ENCODE measurements at regions not wholly inside any gene's neighbourhood (a gene's known extent, or its start where the extent isn't known, plus 50 kb on each side); places are given as distances from the start of the nearest gene placed in this dataset.

- Histone ChIP-seq H3K27me3 (no peaks in the 10 kb centered on the region), H3K4me1 (peaks cover 25 to 55% of the 10 kb centered on the region in 2 donors), H3K4me3 (replicated peaks in 1 of 3) (no peak overlapping the region), H3K36me3 (no peaks in the 10 kb centered on the region), H3K27ac (no peak overlapping the region), H3K9me3 (no peaks in the 10 kb centered on the region)
- 86 to 91% methylated on average over 12 of the region's 12 CpGs for WGBS, 2 donors
- no peak for TF ChIP-seq POLR2A (IDR thresholded peaks at IDR 0.05)
- no peak for TF ChIP-seq CTCF (IDR thresholded peaks at IDR 0.05)
- DNase-seq: no peak
- intact Hi-C loops (cut with DNase I): loop anchor here (10.0 kb wide), 1 partner anchor 49 kb away; no protein-coding TSS in a partner anchor
These were observed 70.0 kb downstream of the EXOSC2 start for GRCh38 chr9:130763331-130764171.

GRCh38 chr9:130765137-130766020, 69.7 kb upstream of the ABL1 start:
- WGBS, 2 donors: 64 to 67% methylated on average over 8 of the region's 8 CpGs
- no peak for TF ChIP-seq POLR2A (IDR thresholded peaks at IDR 0.05)
- no peak for TF ChIP-seq CTCF (IDR thresholded peaks at IDR 0.05)
- H3K27me3 ChIP-seq: no peaks in the 10 kb centered on the region
- no peaks in the 10 kb centered on the region for H3K9me3 ChIP-seq
- no peak overlapping the region for H3K4me3 ChIP-seq (replicated peaks in 1 of 3)
- H3K36me3 ChIP-seq: no peaks in the 10 kb centered on the region
- H3K4me1 ChIP-seq: peaks cover 14 to 40% of the 10 kb centered on the region in 2 donors
- H3K27ac ChIP-seq: peak overlapping the region; percentile 41 to 89 (median 80)
- intact Hi-C loops (cut with DNase I): loop anchor here (5.0 to 10.0 kb wide), 2 partner anchors 51 to 172 kb away; partner anchors contain the start of gene FIBCD1
- no peak for DNase-seq

- no peak overlapping the region for H3K4me3 ChIP-seq (replicated peaks in 1 of 3)
- WGBS, 2 donors: 43 to 56% methylated on average over 19 of the region's 19 CpGs
- no peaks in the 10 kb centered on the region for H3K9me3 ChIP-seq
- intact Hi-C loops (cut with DNase I): loop anchor here (5.0 to 10.0 kb wide), 2 partner anchors 51 to 171 kb away; partner anchors contain the start of gene FIBCD1
- no peaks in the 10 kb centered on the region for H3K27me3 ChIP-seq
- H3K36me3 ChIP-seq: no peaks in the 10 kb centered on the region
- TF ChIP-seq CTCF (IDR thresholded peaks at IDR 0.05) (no peak), POLR2A (IDR thresholded peaks at IDR 0.05) (no peak)
- peak; percentile 90 to 94 for DNase-seq
- peak overlapping the region; percentile 41 to 89 (median 80) for H3K27ac ChIP-seq
- H3K4me1 ChIP-seq: peaks cover 14 to 39% of the 10 kb centered on the region in 2 donors
These were observed 68.8 kb upstream of the ABL1 start for GRCh38 chr9:130766021-130766926.

GRCh38 chr9:130766927-130767307, 68.1 kb upstream of the ABL1 start:
- Histone ChIP-seq H3K4me1 (peaks cover 14 to 39% of the 10 kb centered on the region in 2 donors), H3K27ac (peak overlapping the region; percentile 41 to 89 (median 80)), H3K4me3 (replicated peaks in 1 of 3) (no peak overlapping the region), H3K9me3 (no peaks in the 10 kb centered on the region), H3K36me3 (no peaks in the 10 kb centered on the region), H3K27me3 (no peaks in the 10 kb centered on the region)
- 78 to 81% methylated on average over 4 of the region's 4 CpGs for WGBS, 2 donors
- no peak for TF ChIP-seq CTCF (IDR thresholded peaks at IDR 0.05)
- TF ChIP-seq POLR2A (IDR thresholded peaks at IDR 0.05): no peak
- intact Hi-C loops (cut with DNase I): loop anchor here (5.0 to 10.0 kb wide), 2 partner anchors 52 to 170 kb away; partner anchors contain the start of gene FIBCD1
- DNase-seq: no peak

Data from thyroid gland (tissue), 4 donors.